OCI-LY3 (cell line): ENCODE measurements at regions not wholly inside any gene's neighbourhood (a gene's known extent, or its start where the extent isn't known, plus 50 kb on each side); places are given as distances from the start of the nearest gene placed in this dataset.

ENCODE experiments used
- H2AFZ ChIP-seq: fragments of 200-600, 300-600 bp; shearing (Covaris generic); 2 replicates; pipeline ENCODE4 v1.6.0; 2014; ENCODE audit warnings: antibody characterized with exemption, low read depth, low read length
- H3K27ac ChIP-seq: fragments of 200-600, 300-600 bp; sonication (generic); 2 replicates; pipeline ENCODE4 v1.5.1; 2014; ENCODE audit warnings: mild to moderate bottlenecking, low read length, moderate library complexity, mixed read lengths
- H3K27me3 ChIP-seq: fragments of 200-600, 300-600 bp; sonication (generic); 2 replicates; pipeline ENCODE4 v1.6.1; 2014; ENCODE audit warnings: low read depth, low read length, mixed read lengths
- H3K36me3 ChIP-seq: fragments of 200-600, 300-600 bp; sonication (generic); replicated peaks from 2 replicates; pipeline ENCODE3; 2014; ENCODE audit warnings: low read depth, low read length, mixed read lengths
- H3K4me1 ChIP-seq: fragments of 300-600, 200-600 bp; sonication (generic); 2 replicates; pipeline ENCODE4 v1.6.1; 2014; ENCODE audit warnings: low read length, mixed read lengths
- H3K4me2 ChIP-seq: fragments of 200-600, 300-600 bp; sonication (generic); 2 replicates; pipeline ENCODE4 v1.6.1; 2014; ENCODE audit warnings: low read length, mixed read lengths
- H3K4me3 ChIP-seq: fragments of 300-600, 200-600 bp; sonication (generic); 2 replicates; pipeline ENCODE4 v1.5.1; 2014; ENCODE audit warnings: antibody characterized with exemption, mild to moderate bottlenecking, low read length, moderate library complexity
- H3K79me2 ChIP-seq: fragments of 300-600, 200-600 bp; shearing (Covaris generic); 2 replicates; pipeline ENCODE4 v1.6.1; 2014; ENCODE audit warnings: mild to moderate bottlenecking, low read length, mixed read lengths
- H3K9ac ChIP-seq: fragments of 300-600, 200-600 bp; shearing (Covaris generic); 2 replicates; pipeline ENCODE4 v1.6.0; 2014; ENCODE audit warnings: mild to moderate bottlenecking, low read length, moderate library complexity
- H3K9me3 ChIP-seq: fragments of 200-600, 300-600 bp; shearing (Covaris generic); 2 replicates; pipeline ENCODE4 v1.6.1; 2014; ENCODE audit warnings: low read length, mixed read lengths; ENCODE audit not compliant: insufficient read depth
- H4K20me1 ChIP-seq: fragments of 200-600, 300-600 bp; sonication (generic); 2 replicates; pipeline ENCODE4 v1.6.1; 2016; ENCODE audit warnings: low read length, mixed read lengths; ENCODE audit not compliant: insufficient read depth
- CTCF ChIP-seq: fragments of 200-600, 300-600 bp; sonication (generic); IDR thresholded peaks from 2 replicates; pipeline ENCODE4 v1.5.1; 2014; ENCODE audit warnings: antibody characterized with exemption, low read length, low read depth
- EZH2phosphoT487 ChIP-seq: fragments of 200-600 bp; shearing (Covaris generic); IDR thresholded peaks from 2 replicates; pipeline ENCODE4 v1.6.1; 2018; ENCODE audit warnings: antibody characterized with exemption, mixed run types, low read depth

- no peak overlapping the region for H3K4me3 ChIP-seq
- TF ChIP-seq EZH2phosphoT487 = no peak
- TF ChIP-seq CTCF = no peak
- peaks cover 27% of the 10 kb centered on the region for H3K4me1 ChIP-seq
- no peak overlapping the region for H3K9ac ChIP-seq
- H3K79me2 ChIP-seq = no peaks in the 10 kb centered on the region
- H4K20me1 ChIP-seq = no peaks in the 10 kb centered on the region
- no peaks in the 10 kb centered on the region for H3K36me3 ChIP-seq
- H3K9me3 ChIP-seq = no peaks in the 10 kb centered on the region
- no peak overlapping the region for H2AFZ ChIP-seq
- no peaks in the 10 kb centered on the region for H3K27me3 ChIP-seq
- H3K27ac ChIP-seq = no peak overlapping the region
- no peak overlapping the region for H3K4me2 ChIP-seq
Measured at GRCh38 chr10:4049348-4049747, 264.3 kb upstream of the KLF6 start.

GRCh38 chr10:4048236-4048864, 263.3 kb upstream of the KLF6 start:
- H3K27ac ChIP-seq = no peak overlapping the region
- no peaks in the 10 kb centered on the region for H3K9me3 ChIP-seq
- H2AFZ ChIP-seq = no peak overlapping the region
- no peak overlapping the region for H3K4me3 ChIP-seq
- TF ChIP-seq EZH2phosphoT487 = no peak
- TF ChIP-seq CTCF = no peak
- H3K36me3 ChIP-seq = no peaks in the 10 kb centered on the region
- H4K20me1 ChIP-seq = no peaks in the 10 kb centered on the region
- H3K4me1 ChIP-seq = peaks cover 19% of the 10 kb centered on the region
- no peaks in the 10 kb centered on the region for H3K79me2 ChIP-seq
- no peak overlapping the region for H3K9ac ChIP-seq
- H3K4me2 ChIP-seq = no peak overlapping the region
- H3K27me3 ChIP-seq = no peaks in the 10 kb centered on the region

GRCh38 chr10:4046712-4047354, 261.8 kb upstream of the KLF6 start:
- no peak overlapping the region for H3K9ac ChIP-seq
- H3K9me3 ChIP-seq = peaks cover 3% of the 10 kb centered on the region; the same call in 1 of the 2 replicates
- peaks cover 19% of the 10 kb centered on the region for H3K4me1 ChIP-seq
- H3K4me3 ChIP-seq = no peak overlapping the region
- H2AFZ ChIP-seq = no peak overlapping the region
- H4K20me1 ChIP-seq = no peaks in the 10 kb centered on the region
- no peak overlapping the region for H3K27ac ChIP-seq
- H3K27me3 ChIP-seq = no peaks in the 10 kb centered on the region
- no peak for TF ChIP-seq EZH2phosphoT487
- no peaks in the 10 kb centered on the region for H3K36me3 ChIP-seq
- no peak overlapping the region for H3K4me2 ChIP-seq
- no peaks in the 10 kb centered on the region for H3K79me2 ChIP-seq

GRCh38 chr10:4046030-4046429, 261.0 kb upstream of the KLF6 start:
- Histone ChIP-seq H4K20me1 (no peaks in the 10 kb centered on the region), H3K9me3 (peaks cover 8% of the 10 kb centered on the region; the same call in 1 of the 2 replicates), H3K9ac (peak overlapping the region; percentile 32; the same call in 1 of the 2 replicates), H3K79me2 (no peaks in the 10 kb centered on the region), H3K4me1 (peaks cover 15% of the 10 kb centered on the region), H2AFZ (peak overlapping the region; percentile 88), H3K27ac (peak overlapping the region; percentile 70), H3K4me3 (no peak overlapping the region), H3K27me3 (no peaks in the 10 kb centered on the region), H3K4me2 (peak overlapping the region; percentile 21), H3K36me3 (no peaks in the 10 kb centered on the region)
- TF ChIP-seq EZH2phosphoT487 (no peak), CTCF (no peak)
